Hepatocyte (in vitro differentiated cells): ENCODE measurements at regions not wholly inside any gene's neighbourhood (a gene's known extent, or its start where the extent isn't known, plus 50 kb on each side); places are given as distances from the start of the nearest gene placed in this dataset.

Experiments
- DNase-seq: peaks from one replicate; pipeline ENCODE4 v3.0.0-alpha.2; 2016; ENCODE audit warnings: low spot score
- H2AFZ ChIP-seq: fragments of 200-600 bp; sonication (generic); 2 replicates; pipeline ENCODE4 v1.6.0; 2016; ENCODE audit warnings: antibody characterized with exemption, mild to moderate bottlenecking
- H3K27ac ChIP-seq: fragments of 200-600 bp; sonication (generic); 2 replicates; pipeline ENCODE4 v1.5.1; 2016; ENCODE audit warnings: mild to moderate bottlenecking
- H3K27me3 ChIP-seq: fragments of 200-600 bp; sonication (generic); 2 replicates; pipeline ENCODE4 v1.6.1; 2016
- H3K36me3 ChIP-seq: fragments of 200-600 bp; sonication (generic); replicated peaks from 2 replicates; pipeline ENCODE4 v1.5.1; 2016; ENCODE audit warnings: low read depth; ENCODE audit not compliant: insufficient read depth
- H3K4me1 ChIP-seq: fragments of 200-600 bp; sonication (generic); 2 replicates; pipeline ENCODE4 v1.5.1; 2016; ENCODE audit warnings: mild to moderate bottlenecking, moderate library complexity; ENCODE audit not compliant: insufficient read depth
- H3K4me2 ChIP-seq: fragments of 200-600 bp; sonication (generic); 2 replicates; pipeline ENCODE4 v1.6.0; 2016
- H3K4me3 ChIP-seq: fragments of 200-600 bp; sonication (generic); 2 replicates; pipeline ENCODE4 v1.5.1; 2016; ENCODE audit warnings: mild to moderate bottlenecking
- H3K79me2 ChIP-seq: fragments of 200-600 bp; sonication (generic); 2 replicates; pipeline ENCODE4 v1.6.0; 2017; ENCODE audit warnings: mild to moderate bottlenecking
- H3K9me2 ChIP-seq: fragments of 200-600 bp; sonication (generic); replicated peaks from 2 replicates; pipeline ENCODE4 v1.6.0; 2017; ENCODE audit warnings: mild to moderate bottlenecking; ENCODE audit not compliant: insufficient read depth
- H3K9me3 ChIP-seq: fragments of 200-600 bp; sonication (generic); 2 replicates; pipeline ENCODE4 v1.5.1; 2016; ENCODE audit warnings: low read depth, mild to moderate bottlenecking
- H4K20me1 ChIP-seq: fragments of 200-600 bp; sonication (generic); 2 replicates; pipeline ENCODE4 v1.6.0; 2016; ENCODE audit warnings: mild to moderate bottlenecking; ENCODE audit not compliant: insufficient read depth, poor library complexity, severe bottlenecking
- EZH2 ChIP-seq: fragments of 200-600 bp; sonication (generic); IDR thresholded peaks from 2 replicates; pipeline ENCODE4 v1.6.1; 2016; ENCODE audit warnings: antibody characterized with exemption, mild to moderate bottlenecking, borderline replicate concordance
- EZH2phosphoT487 ChIP-seq: fragments of 200-600 bp; sonication (generic); IDR thresholded peaks from one replicate; pipeline ENCODE4 v1.6.1; 2018; ENCODE audit warnings: antibody characterized with exemption, mild to moderate bottlenecking, low read depth, moderate library complexity; ENCODE audit not compliant: unreplicated experiment, severe bottlenecking
- WGBS: methylation state at CpG from one replicate; pipeline ENCODE4 v1.1.6; 2016; ENCODE audit warnings: low lambda C conversion rate; ENCODE audit errors: missing lambda C conversion rate; 5-methylcytosine and 5-hydroxymethylcytosine counted together
- TF ChIP-seq, protein P1 (sequence below): fragments of 200-600 bp; sonication (generic); IDR thresholded peaks from 2 replicates; pipeline ENCODE4 v1.5.1; 2016; ENCODE audit warnings: antibody characterized with exemption, mild to moderate bottlenecking; ENCODE audit not compliant: poor library complexity

DNA sequence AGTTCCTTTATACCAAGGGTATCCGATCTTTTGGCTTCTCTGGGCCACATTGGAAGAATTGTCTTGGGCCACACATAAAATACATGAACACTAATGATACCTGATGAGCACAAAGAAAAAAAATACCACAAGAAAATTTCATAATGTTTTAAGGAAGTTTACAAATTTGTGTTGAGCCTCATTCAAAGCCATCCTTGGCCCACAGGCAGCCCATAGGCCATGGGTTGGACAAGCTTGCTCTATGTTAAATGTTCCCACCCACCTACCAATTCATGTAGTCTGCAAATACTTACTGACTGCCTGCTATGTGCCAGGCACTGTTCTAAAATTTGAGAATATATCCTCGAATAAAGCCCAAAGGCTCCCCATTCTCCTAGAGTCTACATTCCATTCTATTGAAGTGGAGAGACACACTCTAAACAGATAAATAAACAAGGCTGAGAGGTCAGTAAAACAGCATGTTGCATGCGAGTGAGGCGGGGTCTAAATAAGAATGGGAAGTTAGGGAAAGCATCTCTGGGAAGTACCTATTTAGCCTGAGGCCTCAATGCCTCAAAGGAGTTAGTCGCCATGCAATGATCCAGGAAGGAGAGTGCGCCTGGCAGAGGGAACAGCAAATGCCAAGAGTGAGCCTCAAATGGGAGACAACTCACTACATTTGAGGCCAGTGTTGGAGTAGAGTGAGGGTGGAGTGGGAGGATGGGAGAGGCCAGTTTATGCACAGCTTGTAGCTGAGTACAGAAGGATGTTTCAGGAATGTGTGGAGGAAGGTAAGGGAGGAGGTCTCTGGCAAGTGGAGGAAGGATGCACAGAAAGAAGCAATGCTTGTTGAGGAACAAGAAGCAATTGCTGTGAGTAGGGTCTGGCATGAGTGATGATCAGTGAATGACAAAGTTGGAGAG, 52.5 kb upstream of the CLDN10 start:
- Histone ChIP-seq H3K27ac (no peak overlapping the region), H3K36me3 (no peaks in the 10 kb centered on the region), H4K20me1 (no peaks in the 10 kb centered on the region), H3K4me3 (no peak overlapping the region), H2AFZ (no peak overlapping the region), H3K9me2 (no peaks in the 10 kb centered on the region), H3K9me3 (no peaks in the 10 kb centered on the region), H3K79me2 (no peaks in the 10 kb centered on the region), H3K27me3 (no peaks in the 10 kb centered on the region), H3K4me2 (no peak overlapping the region), H3K4me1 (no peaks in the 10 kb centered on the region)
- DNase-seq = no peak
- WGBS = 71% methylated on average over 6 of the region's 6 CpGs
- TF ChIP-seq, protein P1, sequence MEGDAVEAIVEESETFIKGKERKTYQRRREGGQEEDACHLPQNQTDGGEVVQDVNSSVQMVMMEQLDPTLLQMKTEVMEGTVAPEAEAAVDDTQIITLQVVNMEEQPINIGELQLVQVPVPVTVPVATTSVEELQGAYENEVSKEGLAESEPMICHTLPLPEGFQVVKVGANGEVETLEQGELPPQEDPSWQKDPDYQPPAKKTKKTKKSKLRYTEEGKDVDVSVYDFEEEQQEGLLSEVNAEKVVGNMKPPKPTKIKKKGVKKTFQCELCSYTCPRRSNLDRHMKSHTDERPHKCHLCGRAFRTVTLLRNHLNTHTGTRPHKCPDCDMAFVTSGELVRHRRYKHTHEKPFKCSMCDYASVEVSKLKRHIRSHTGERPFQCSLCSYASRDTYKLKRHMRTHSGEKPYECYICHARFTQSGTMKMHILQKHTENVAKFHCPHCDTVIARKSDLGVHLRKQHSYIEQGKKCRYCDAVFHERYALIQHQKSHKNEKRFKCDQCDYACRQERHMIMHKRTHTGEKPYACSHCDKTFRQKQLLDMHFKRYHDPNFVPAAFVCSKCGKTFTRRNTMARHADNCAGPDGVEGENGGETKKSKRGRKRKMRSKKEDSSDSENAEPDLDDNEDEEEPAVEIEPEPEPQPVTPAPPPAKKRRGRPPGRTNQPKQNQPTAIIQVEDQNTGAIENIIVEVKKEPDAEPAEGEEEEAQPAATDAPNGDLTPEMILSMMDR = no peak
- TF ChIP-seq EZH2 (no peak), EZH2phosphoT487 (no peak)

DNA sequence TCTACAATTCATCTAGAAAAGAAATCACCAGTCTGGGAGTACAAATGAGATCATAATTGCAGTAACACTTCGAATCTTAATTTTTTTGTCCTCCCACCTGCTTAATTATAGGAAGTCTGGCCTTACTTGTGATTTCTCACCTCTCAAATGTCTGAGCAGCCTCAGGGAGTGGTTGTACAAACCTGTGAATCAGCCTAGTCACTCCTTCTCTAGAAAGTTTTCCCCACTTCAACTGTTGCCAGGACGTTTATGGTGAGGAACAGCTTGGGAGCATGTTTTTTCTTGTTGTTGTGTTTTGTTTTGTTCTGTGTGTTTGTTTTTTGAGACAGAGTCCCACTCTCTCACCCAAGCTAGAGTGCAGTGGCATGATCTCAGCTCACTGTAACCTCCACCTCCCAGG, 50.3 kb upstream of the CLDN10 start:
- Histone ChIP-seq H3K36me3 (no peaks in the 10 kb centered on the region), H3K4me3 (no peak overlapping the region), H3K79me2 (no peaks in the 10 kb centered on the region), H3K27ac (no peak overlapping the region), H3K9me2 (no peaks in the 10 kb centered on the region), H4K20me1 (no peaks in the 10 kb centered on the region), H3K9me3 (no peaks in the 10 kb centered on the region), H3K4me1 (no peaks in the 10 kb centered on the region), H2AFZ (no peak overlapping the region), H3K4me2 (no peak overlapping the region), H3K27me3 (no peaks in the 10 kb centered on the region)
- no peak for DNase-seq
- TF ChIP-seq EZH2phosphoT487 = no peak
- WGBS = 87% methylated on average over 2 of the region's 2 CpGs
